Right lobe of liver (tissue), 6 donors: ENCODE measurements at regions not wholly inside any gene's neighbourhood (a gene's known extent, or its start where the extent isn't known, plus 50 kb on each side); places are given as distances from the start of the nearest gene placed in this dataset.
"Not testable (repeated sequence)": the region's sequence is repeated elsewhere in the genome, so short reads cannot be mapped to it uniquely, and the experiment has no call there.

ENCODE experiments used
- ATAC-seq, 4 donors: fragments of 200-7000 bp; cut with Tn5 transposase; one replicate each; pipeline ENCODE4 v1.9.1; 2020; ENCODE audit warnings: mild to moderate bottlenecking in 4 of 4, moderate library complexity in 4 of 4
- DNase-seq, 3 donors: peaks; one replicate each; pipeline ENCODE4 v3.0.0-alpha.2; 2020
- H3K27ac ChIP-seq, 3 donors: fragments of 200-600 bp; one replicate each; pipeline ENCODE4 v1.8.0; 2022
- H3K27me3 ChIP-seq, 2 donors: fragments of 200-600 bp; one replicate each; pipeline ENCODE4 v1.8.0; 2022
- H3K36me3 ChIP-seq, 4 donors: fragments of 200-600 bp; sonication (generic) in 1 of 4; one replicate each; pipeline versions ENCODE4 v1.5.1 to v1.8.0; 2017 to 2022; ENCODE audit warnings: control low read depth in 1 of 4
- H3K4me1 ChIP-seq, 4 donors: fragments of 200-600 bp; sonication (generic) in 1 of 4; one replicate each; pipeline versions ENCODE4 v1.5.1 to v1.8.0; 2017 to 2022; ENCODE audit warnings: control low read depth in 1 of 4
- H3K4me3 ChIP-seq, 3 donors: fragments of 200-600 bp; one replicate each; pipeline ENCODE4 v1.8.0; 2022
- H3K9me3 ChIP-seq, 4 donors: fragments of 200-600 bp; sonication (generic) in 1 of 4; one replicate each; pipeline versions ENCODE4 v1.5.1 to v1.8.0; 2017 to 2022; ENCODE audit warnings: control low read depth in 1 of 4
- CTCF ChIP-seq, 4 donors: fragments of 200-600 bp in 3 of 4; fragments of 450-650 bp in 1 of 4; IDR thresholded peaks; one replicate each; pipeline versions ENCODE4 v1.5.1 to v1.8.0; 2016 to 2022; ENCODE audit warnings: antibody characterized with exemption in 4 of 4, mild to moderate bottlenecking in 2 of 4
- POLR2A ChIP-seq: fragments of 450-650 bp; IDR thresholded peaks from one replicate; pipeline ENCODE4 v1.6.1; 2017; ENCODE audit warnings: antibody characterized with exemption, mild to moderate bottlenecking
- WGBS: methylation state at CpG from one replicate; pipeline ENCODE4 v1.1.6; 2018; ENCODE audit warnings: low coverage, low lambda C conversion rate; ENCODE audit not compliant: insufficient coverage; ENCODE audit errors: missing lambda C conversion rate; 5-methylcytosine and 5-hydroxymethylcytosine counted together
- intact Hi-C, 2 donors: fragments of 100-400 bp; cut with DNase I; formaldehyde crosslinking; loops; one replicate each; pipeline versions ENCODE4 v1.11.2 to v1.14.1; 2022
- donor health status: DM: no; HTN: yes; CAD: no.
- donor health status: DM: no; HTN: no; CAD: no.
- donor health status: DM: no; HTN: no; CAD: no.
- donor health status: DM: no; HTN: yes; CAD: no.
- donor health status: DM: no; HTN: yes; CAD: no.

GRCh38 chr14:105710119-105711043 lies 184.0 kb downstream of the TMEM121 start:
- Histone ChIP-seq H3K9me3 (no peaks in the 10 kb centered on the region), H3K36me3 (no peaks in the 10 kb centered on the region), H3K27me3 (no peaks in the 10 kb centered on the region), H3K4me3 (no peak overlapping the region), H3K27ac (no peak overlapping the region), H3K4me1 (no peaks in the 10 kb centered on the region)
- no peak for ATAC-seq
- no CpG with 5 or more reads among the region's 6 CpGs for WGBS
- no peak for DNase-seq
- intact Hi-C loops, result no loop called here
- TF ChIP-seq CTCF (IDR thresholded peaks at IDR 0.05) (no peak), POLR2A (no peak)

GRCh38 chr14:105711044-105711620 lies 184.7 kb downstream of the TMEM121 start:
- WGBS, result 62% methylated on average over 5 of the region's 18 CpGs
- intact Hi-C loops, result no loop called here
- Histone ChIP-seq H3K27ac (no peak overlapping the region), H3K36me3 (no peaks in the 10 kb centered on the region), H3K4me3 (no peak overlapping the region), H3K4me1 (no peaks in the 10 kb centered on the region), H3K9me3 (no peaks in the 10 kb centered on the region), H3K27me3 (no peaks in the 10 kb centered on the region)
- no peak for DNase-seq
- TF ChIP-seq CTCF (IDR thresholded peaks at IDR 0.05), result no peak
- TF ChIP-seq POLR2A, result no peak
- ATAC-seq, result no peak

GRCh38 chr14:105711841-105712460 lies 185.6 kb downstream of the TMEM121 start:
- 50% methylated on average over 1 of the region's 5 CpGs for WGBS
- DNase-seq (no peak), ATAC-seq (peak in 1 of 4 donors; percentile 25)
- no peaks in the 10 kb centered on the region for H3K36me3 ChIP-seq
- no peak overlapping the region for H3K27ac ChIP-seq
- H3K27me3 ChIP-seq, result no peaks in the 10 kb centered on the region
- TF ChIP-seq POLR2A, result no peak
- no peak for TF ChIP-seq CTCF (IDR thresholded peaks at IDR 0.05)
- H3K4me3 ChIP-seq, result no peak overlapping the region
- no peaks in the 10 kb centered on the region for H3K9me3 ChIP-seq
- intact Hi-C loops, result no loop called here
- H3K4me1 ChIP-seq, result no peaks in the 10 kb centered on the region

GRCh38 chr14:105712670-105713069 lies 186.3 kb downstream of the TMEM121 start:
- H3K27ac ChIP-seq, H3K4me3 ChIP-seq, H3K27me3 ChIP-seq, H3K4me1 ChIP-seq, intact Hi-C loops, H3K9me3 ChIP-seq, H3K36me3 ChIP-seq, DNase-seq, ATAC-seq: not testable (repeated sequence)
- WGBS, result no CpG with 5 or more reads among the region's 18 CpGs

- ATAC-seq, result peak in 1 of 4 donors; percentile 6
- H3K36me3 ChIP-seq, intact Hi-C loops, H3K4me3 ChIP-seq, H3K9me3 ChIP-seq, H3K4me1 ChIP-seq, H3K27ac ChIP-seq, DNase-seq, H3K27me3 ChIP-seq: not testable (repeated sequence)
- WGBS, result 100% methylated on average over 1 of the region's 17 CpGs
Observed at GRCh38 chr14:105713160-105713559, 186.8 kb downstream of the TMEM121 start.

GRCh38 chr14:105713836-105714235 lies 187.5 kb downstream of the TMEM121 start:
- H3K4me1 ChIP-seq, H3K4me3 ChIP-seq, H3K27ac ChIP-seq, H3K27me3 ChIP-seq, DNase-seq, ATAC-seq, H3K9me3 ChIP-seq, H3K36me3 ChIP-seq, intact Hi-C loops: not testable (repeated sequence)
- WGBS, result 47% methylated on average over 4 of the region's 10 CpGs

GRCh38 chr14:105718787-105719186 lies 192.4 kb downstream of the TMEM121 start:
- ATAC-seq, intact Hi-C loops: not testable (repeated sequence)
- 25% methylated on average over 1 of the region's 7 CpGs for WGBS

DNA sequence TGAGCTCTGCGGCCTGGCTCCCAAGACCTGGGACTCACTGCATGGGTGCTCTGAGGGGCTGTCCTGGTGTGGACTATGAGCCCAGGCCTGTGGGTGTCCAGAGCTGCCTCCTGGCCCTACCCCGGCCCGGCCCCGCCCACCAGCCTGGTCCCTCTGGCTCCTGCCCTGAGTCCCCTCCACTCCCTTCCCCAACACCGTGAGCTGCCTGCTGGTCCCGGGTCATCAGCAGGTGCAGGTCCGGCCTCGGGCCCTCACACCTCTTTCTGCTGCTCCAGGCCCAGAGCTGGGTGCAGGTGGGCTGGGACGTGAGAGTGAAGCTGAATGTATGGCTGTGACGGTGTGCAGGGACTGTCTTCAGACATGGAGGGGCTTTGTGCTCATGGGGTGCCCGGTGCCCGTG lies 193.7 kb downstream of the TMEM121 start:
- H3K36me3 ChIP-seq, H3K9me3 ChIP-seq, H3K4me1 ChIP-seq, ATAC-seq, DNase-seq, H3K27me3 ChIP-seq, H3K4me3 ChIP-seq, H3K27ac ChIP-seq, intact Hi-C loops: not testable (repeated sequence)
- WGBS, result 80% methylated on average over 1 of the region's 12 CpGs

More at GRCh38 chr14:105718787-105719186, 192.4 kb downstream of the TMEM121 start:
- H3K36me3 ChIP-seq, H3K27ac ChIP-seq, H3K4me3 ChIP-seq, H3K4me1 ChIP-seq, DNase-seq, H3K9me3 ChIP-seq, H3K27me3 ChIP-seq: not testable (repeated sequence)
